SK-N-SH treated with all-trans-retinoic acid at 6 μM for 48 hours (cell line): ENCODE measurements at regions not wholly inside any gene's neighbourhood (a gene's known extent, or its start where the extent isn't known, plus 50 kb on each side); places are given as distances from the start of the nearest gene placed in this dataset.

Source experiments
- ATAC-seq: fragments of 200-7000 bp; cut with Tn5 transposase; 3 replicates; pipeline ENCODE4 v1.9.1; 2020; ENCODE audit warnings: mild to moderate bottlenecking, moderate library complexity
- ARNTL ChIP-seq: fragments of 450-650 bp; formaldehyde crosslinking; IDR thresholded peaks from 2 replicates; pipeline ENCODE4 v1.5.0; 2020; ENCODE audit warnings: low read depth, mild to moderate bottlenecking, moderate library complexity, borderline replicate concordance
- BACH2 ChIP-seq: fragments of 250-450 bp; sonication (Bioruptor Pico); IDR thresholded peaks from 2 replicates; pipeline ENCODE4 v1.9.0; 2021; ENCODE audit warnings: mild to moderate bottlenecking, borderline replicate concordance
- CSDC2 ChIP-seq: fragments of 250-450 bp; sonication (Bioruptor Pico); IDR thresholded peaks from 2 replicates; pipeline ENCODE4 v1.5.0; 2020; ENCODE audit warnings: mild to moderate bottlenecking, moderate library complexity
- ESRRG ChIP-seq: fragments of 250-450 bp; sonication (Bioruptor Pico); IDR thresholded peaks from 2 replicates; pipeline ENCODE4 v1.6.1; 2021; ENCODE audit warnings: mild to moderate bottlenecking
- GLIS3 ChIP-seq: fragments of 250-450 bp; sonication (Bioruptor Pico); IDR thresholded peaks from 2 replicates; pipeline ENCODE4 v1.5.0; 2020; ENCODE audit warnings: mild to moderate bottlenecking, moderate library complexity
- ISL1 ChIP-seq: fragments of 250-450 bp; sonication (Bioruptor Pico); IDR thresholded peaks from 2 replicates; pipeline ENCODE4 v2.1.2; 2022; ENCODE audit warnings: mild to moderate bottlenecking, moderate library complexity
- OSR1 ChIP-seq: fragments of 250-450 bp; sonication (Bioruptor Pico); IDR thresholded peaks from 2 replicates; pipeline ENCODE4 v1.8.0; 2022; ENCODE audit warnings: moderate library complexity, mild to moderate bottlenecking, inconsistent platforms
- PPARA ChIP-seq: fragments of 250-450 bp; sonication (Bioruptor Pico); IDR thresholded peaks from 2 replicates; pipeline ENCODE4 v1.5.0; 2020; ENCODE audit warnings: mild to moderate bottlenecking, borderline replicate concordance
- RARB ChIP-seq: fragments of 250-450 bp; sonication (Bioruptor Pico); IDR thresholded peaks from 2 replicates; pipeline ENCODE4 v1.8.0; 2021; ENCODE audit warnings: mild to moderate bottlenecking, moderate library complexity
- SNAI2 ChIP-seq: fragments of 250-450 bp; sonication (Bioruptor Pico); IDR thresholded peaks from 2 replicates; pipeline ENCODE4 v1.5.0; 2020; ENCODE audit warnings: mild to moderate bottlenecking, moderate library complexity
- TCF4 ChIP-seq: fragments of 250-450 bp; sonication (Bioruptor Pico); IDR thresholded peaks from 2 replicates; pipeline ENCODE4 v1.8.0; 2021; ENCODE audit warnings: mild to moderate bottlenecking, moderate library complexity, borderline replicate concordance
- TOX ChIP-seq: fragments of 250-450 bp; sonication (Bioruptor Pico); IDR thresholded peaks from 2 replicates; pipeline ENCODE4 v1.8.0; 2021; ENCODE audit warnings: mild to moderate bottlenecking, moderate library complexity, borderline replicate concordance
- ZC3H10 ChIP-seq: fragments of 250-450 bp; sonication (Bioruptor Pico); IDR thresholded peaks from 2 replicates; pipeline ENCODE4 v1.5.1; 2021; ENCODE audit warnings: mild to moderate bottlenecking, moderate library complexity
- ZFP3 ChIP-seq: fragments of 250-450 bp; sonication (Bioruptor Pico); IDR thresholded peaks from 2 replicates; pipeline ENCODE4 v1.5.0; 2020; ENCODE audit warnings: mild to moderate bottlenecking, moderate library complexity
- ZFP30 ChIP-seq: fragments of 450-650 bp; formaldehyde crosslinking; IDR thresholded peaks from 2 replicates; pipeline ENCODE4 v1.5.0; 2022; ENCODE audit warnings: mild to moderate bottlenecking, moderate library complexity
- ZNF70 ChIP-seq: fragments of 450-650 bp; formaldehyde crosslinking; IDR thresholded peaks from 2 replicates; pipeline ENCODE4 v1.5.0; 2020; ENCODE audit warnings: mild to moderate bottlenecking, moderate library complexity
- TF ChIP-seq, protein P1 (sequence below): fragments of 250-450 bp; sonication (Bioruptor Pico); IDR thresholded peaks from 2 replicates; pipeline ENCODE4 v1.8.0; 2020; ENCODE audit warnings: mild to moderate bottlenecking, moderate library complexity, borderline replicate concordance
- TF ChIP-seq, protein P2 (sequence below): fragments of 250-450 bp; sonication (Bioruptor Pico); IDR thresholded peaks from 2 replicates; pipeline ENCODE4 v1.8.0; 2021; ENCODE audit warnings: low read depth, mild to moderate bottlenecking, moderate library complexity, borderline replicate concordance
- TF ChIP-seq, protein P3 (sequence below): fragments of 250-450 bp; sonication (Bioruptor Pico); IDR thresholded peaks from 2 replicates; pipeline ENCODE4 v1.5.1; 2020; ENCODE audit warnings: low read depth, mild to moderate bottlenecking, moderate library complexity
- TF ChIP-seq, protein P4 (sequence below): fragments of 250-450 bp; sonication (Bioruptor Pico); IDR thresholded peaks from 2 replicates; pipeline ENCODE4 v1.5.1; 2021; ENCODE audit warnings: mild to moderate bottlenecking, moderate library complexity

DNA sequence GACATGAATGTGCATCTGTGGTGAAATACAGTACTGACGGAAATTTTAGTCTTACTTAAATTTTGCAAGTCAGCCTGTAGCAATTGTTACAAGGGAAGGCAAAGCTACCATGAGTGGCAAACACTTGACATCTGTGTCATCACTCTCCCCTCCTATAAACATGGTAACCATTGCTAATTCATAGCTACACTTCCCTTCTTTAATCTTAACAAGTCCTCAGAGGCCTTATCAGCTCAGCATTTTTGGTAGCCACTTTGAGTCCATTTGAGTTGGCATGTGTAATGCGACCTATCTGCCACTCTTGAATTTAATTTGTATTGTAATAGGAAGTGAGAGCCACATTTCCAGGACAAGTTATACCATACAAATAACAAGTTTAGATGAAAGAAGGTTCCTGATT, 218.1 kb downstream of the RMST start:
- ATAC-seq, result no peak
- no peak for TF ChIP-seq CSDC2 (CRISPR knock-in tag)
- TF ChIP-seq, protein P1, sequence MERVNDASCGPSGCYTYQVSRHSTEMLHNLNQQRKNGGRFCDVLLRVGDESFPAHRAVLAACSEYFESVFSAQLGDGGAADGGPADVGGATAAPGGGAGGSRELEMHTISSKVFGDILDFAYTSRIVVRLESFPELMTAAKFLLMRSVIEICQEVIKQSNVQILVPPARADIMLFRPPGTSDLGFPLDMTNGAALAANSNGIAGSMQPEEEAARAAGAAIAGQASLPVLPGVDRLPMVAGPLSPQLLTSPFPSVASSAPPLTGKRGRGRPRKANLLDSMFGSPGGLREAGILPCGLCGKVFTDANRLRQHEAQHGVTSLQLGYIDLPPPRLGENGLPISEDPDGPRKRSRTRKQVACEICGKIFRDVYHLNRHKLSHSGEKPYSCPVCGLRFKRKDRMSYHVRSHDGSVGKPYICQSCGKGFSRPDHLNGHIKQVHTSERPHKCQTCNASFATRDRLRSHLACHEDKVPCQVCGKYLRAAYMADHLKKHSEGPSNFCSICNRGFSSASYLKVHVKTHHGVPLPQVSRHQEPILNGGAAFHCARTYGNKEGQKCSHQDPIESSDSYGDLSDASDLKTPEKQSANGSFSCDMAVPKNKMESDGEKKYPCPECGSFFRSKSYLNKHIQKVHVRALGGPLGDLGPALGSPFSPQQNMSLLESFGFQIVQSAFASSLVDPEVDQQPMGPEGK (CRISPR knock-in tag), result no peak
- no peak for TF ChIP-seq ISL1 (CRISPR knock-in tag)
- TF ChIP-seq ARNTL (CRISPR knock-in tag), result no peak
- TF ChIP-seq PPARA, result no peak
- TF ChIP-seq TOX (CRISPR knock-in tag), result no peak
- no peak for TF ChIP-seq RARB (CRISPR knock-in tag)
- TF ChIP-seq ZFP3 (CRISPR knock-in tag), result no peak
- TF ChIP-seq, protein P2, sequence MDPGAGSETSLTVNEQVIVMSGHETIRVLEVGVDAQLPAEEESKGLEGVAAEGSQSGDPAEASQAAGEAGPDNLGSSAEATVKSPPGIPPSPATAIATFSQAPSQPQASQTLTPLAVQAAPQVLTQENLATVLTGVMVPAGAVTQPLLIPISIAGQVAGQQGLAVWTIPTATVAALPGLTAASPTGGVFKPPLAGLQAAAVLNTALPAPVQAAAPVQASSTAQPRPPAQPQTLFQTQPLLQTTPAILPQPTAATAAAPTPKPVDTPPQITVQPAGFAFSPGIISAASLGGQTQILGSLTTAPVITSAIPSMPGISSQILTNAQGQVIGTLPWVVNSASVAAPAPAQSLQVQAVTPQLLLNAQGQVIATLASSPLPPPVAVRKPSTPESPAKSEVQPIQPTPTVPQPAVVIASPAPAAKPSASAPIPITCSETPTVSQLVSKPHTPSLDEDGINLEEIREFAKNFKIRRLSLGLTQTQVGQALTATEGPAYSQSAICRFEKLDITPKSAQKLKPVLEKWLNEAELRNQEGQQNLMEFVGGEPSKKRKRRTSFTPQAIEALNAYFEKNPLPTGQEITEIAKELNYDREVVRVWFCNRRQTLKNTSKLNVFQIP (CRISPR knock-in tag), result no peak
- no peak for TF ChIP-seq OSR1 (CRISPR knock-in tag)
- TF ChIP-seq BACH2 (CRISPR knock-in tag), result no peak
- TF ChIP-seq ESRRG, result no peak

DNA sequence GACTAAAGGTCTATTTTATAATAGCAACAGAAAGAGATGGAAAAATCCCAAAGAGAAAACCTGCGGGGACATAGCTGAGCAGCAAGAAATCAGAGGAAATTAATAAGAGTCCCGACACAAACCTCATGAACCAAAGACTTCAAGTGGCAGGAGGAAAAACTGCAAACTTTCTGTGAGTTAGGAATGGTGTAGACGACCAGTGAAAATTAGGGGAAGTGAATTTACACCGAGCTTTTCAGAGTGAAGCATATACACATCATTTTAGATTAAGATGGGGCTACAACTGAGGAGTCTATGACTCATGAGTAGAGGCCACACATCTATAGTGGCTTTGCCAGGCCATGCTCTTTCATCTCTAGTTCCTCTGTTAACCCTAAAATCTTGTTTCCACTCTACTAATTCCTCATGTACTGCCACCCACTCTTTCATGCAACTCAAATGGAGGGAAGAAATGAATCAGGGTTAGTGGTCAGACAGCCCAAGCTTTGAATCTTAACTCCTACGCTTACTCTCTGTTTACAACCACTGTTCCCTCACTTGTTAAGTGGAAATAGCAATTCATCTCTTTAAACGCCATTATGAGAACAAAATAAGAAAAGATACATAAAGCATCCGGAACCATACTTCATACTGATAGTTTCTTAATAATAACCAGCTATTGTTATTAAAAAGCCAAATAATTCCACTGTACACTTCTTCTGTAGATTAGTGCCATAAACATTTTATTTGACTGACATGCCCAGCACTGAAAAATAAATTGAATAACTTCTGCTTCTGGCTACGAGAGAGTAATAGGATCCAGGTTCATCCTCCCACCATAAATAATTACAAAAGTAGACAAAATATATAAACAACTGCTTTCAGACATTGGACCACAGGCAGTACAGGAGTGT, 219.3 kb downstream of the RMST start:
- ATAC-seq, result no peak
- TF ChIP-seq ZFP3 (CRISPR knock-in tag) (no peak), ISL1 (CRISPR knock-in tag) (no peak), SNAI2 (CRISPR knock-in tag) (no peak), OSR1 (CRISPR knock-in tag) (no peak), ESRRG (no peak), ZFP30 (CRISPR knock-in tag) (no peak), GLIS3 (no peak), RARB (CRISPR knock-in tag) (no peak), ZNF70 (CRISPR knock-in tag) (no peak)
- TF ChIP-seq, protein P3, sequence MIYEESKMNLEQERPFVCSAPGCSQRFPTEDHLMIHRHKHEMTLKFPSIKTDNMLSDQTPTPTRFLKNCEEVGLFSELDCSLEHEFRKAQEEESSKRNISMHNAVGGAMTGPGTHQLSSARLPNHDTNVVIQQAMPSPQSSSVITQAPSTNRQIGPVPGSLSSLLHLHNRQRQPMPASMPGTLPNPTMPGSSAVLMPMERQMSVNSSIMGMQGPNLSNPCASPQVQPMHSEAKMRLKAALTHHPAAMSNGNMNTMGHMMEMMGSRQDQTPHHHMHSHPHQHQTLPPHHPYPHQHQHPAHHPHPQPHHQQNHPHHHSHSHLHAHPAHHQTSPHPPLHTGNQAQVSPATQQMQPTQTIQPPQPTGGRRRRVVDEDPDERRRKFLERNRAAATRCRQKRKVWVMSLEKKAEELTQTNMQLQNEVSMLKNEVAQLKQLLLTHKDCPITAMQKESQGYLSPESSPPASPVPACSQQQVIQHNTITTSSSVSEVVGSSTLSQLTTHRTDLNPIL, result no peak
- TF ChIP-seq, protein P4, sequence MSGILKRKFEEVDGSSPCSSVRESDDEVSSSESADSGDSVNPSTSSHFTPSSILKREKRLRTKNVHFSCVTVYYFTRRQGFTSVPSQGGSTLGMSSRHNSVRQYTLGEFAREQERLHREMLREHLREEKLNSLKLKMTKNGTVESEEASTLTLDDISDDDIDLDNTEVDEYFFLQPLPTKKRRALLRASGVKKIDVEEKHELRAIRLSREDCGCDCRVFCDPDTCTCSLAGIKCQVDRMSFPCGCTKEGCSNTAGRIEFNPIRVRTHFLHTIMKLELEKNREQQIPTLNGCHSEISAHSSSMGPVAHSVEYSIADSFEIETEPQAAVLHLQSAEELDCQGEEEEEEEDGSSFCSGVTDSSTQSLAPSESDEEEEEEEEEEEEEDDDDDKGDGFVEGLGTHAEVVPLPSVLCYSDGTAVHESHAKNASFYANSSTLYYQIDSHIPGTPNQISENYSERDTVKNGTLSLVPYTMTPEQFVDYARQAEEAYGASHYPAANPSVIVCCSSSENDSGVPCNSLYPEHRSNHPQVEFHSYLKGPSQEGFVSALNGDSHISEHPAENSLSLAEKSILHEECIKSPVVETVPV (CRISPR knock-in tag), result no peak
- TF ChIP-seq, protein P1 (CRISPR knock-in tag), result no peak

DNA sequence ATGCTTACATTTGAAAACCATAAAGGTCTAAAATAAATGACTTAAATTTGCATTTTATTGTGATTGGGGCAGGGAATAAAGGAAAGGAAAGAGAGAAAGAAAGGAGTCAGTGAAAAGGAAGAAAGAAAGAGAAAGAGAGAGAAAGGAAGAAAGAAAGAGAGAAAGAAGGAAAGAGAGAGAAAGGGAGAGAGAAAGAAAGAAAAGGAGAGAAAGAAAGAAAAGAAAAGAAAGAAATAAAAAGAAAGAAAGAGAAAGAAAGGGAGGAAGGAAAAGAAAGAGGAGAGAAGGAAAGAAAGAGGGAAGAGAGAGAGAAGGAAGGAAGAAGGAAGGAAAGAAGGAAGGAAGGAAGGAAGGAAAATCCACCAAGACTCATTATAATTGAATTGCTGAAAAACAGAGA, 222.8 kb downstream of the RMST start:
- TF ChIP-seq TCF4 (CRISPR knock-in tag) (no peak), ZC3H10 (no peak), SNAI2 (CRISPR knock-in tag) (no peak), OSR1 (CRISPR knock-in tag) (no peak), ZFP3 (CRISPR knock-in tag) (no peak), ZNF70 (CRISPR knock-in tag) (no peak)
- no peak for ATAC-seq

DNA sequence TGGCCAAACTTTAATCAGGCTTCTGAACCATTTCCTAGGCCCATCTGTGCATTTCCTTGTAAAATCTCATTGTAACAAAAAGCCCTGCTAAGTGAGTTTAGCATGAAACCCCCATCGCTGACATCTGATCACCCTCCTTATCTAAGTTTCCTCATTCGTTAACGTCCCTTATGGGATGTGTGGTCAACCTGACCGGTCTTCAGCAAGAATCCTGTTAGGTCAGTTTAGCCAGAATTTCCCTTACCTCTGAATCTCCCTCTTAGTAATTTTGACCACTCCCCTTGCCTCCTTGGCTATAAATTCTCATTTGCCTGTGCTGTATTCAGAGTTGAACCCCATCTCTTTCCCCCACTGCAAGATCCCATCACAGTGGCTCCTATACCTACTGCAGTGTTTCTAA, 239.3 kb downstream of the RMST start:
- no peak for ATAC-seq
- no peak for TF ChIP-seq GLIS3
- no peak for TF ChIP-seq ZC3H10
- TF ChIP-seq TOX (CRISPR knock-in tag), result no peak
- no peak for TF ChIP-seq PPARA
- no peak for TF ChIP-seq ZFP3 (CRISPR knock-in tag)
- TF ChIP-seq, protein P1 (CRISPR knock-in tag), result no peak
